ENCODE measurements at regions not wholly inside any gene's neighbourhood (a gene's known extent, or its start where the extent isn't known, plus 50 kb on each side); places are given as distances from the start of the nearest gene placed in this dataset.

DNA sequence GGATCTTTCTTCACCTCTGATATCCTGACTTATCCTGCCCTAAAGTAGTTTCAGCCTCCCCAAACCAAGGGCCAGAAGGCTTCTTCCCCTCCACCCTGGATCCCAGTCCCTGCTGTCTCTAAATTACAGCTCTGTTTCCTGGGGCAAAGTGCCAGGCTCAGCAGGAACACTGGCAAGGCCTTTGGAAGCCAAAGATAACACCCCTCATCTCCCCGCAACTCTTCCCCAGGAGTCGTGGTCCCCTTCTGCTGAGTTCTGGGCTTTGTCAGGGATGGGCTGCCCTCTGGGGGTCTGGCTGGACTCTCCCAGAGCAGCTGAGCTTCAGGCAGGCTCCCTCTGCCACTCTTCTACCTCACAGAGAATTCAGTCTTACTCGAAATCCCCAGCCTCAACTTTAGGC, 53.8 kb upstream of the AMPD3 start:
- no peak overlapping the region for H3K4me3 ChIP-seq (ENCODE audit: insufficient read depth, low read depth, low read length)
- H3K27me3 ChIP-seq (ENCODE audit: insufficient read depth, low read length), result no peaks in the 10 kb centered on the region
- H3K79me2 ChIP-seq (ENCODE audit: insufficient read depth, low read length), result no peaks in the 10 kb centered on the region
- H3K9me3 ChIP-seq (ENCODE audit: insufficient read depth, low read depth, low read length), result no peaks in the 10 kb centered on the region
- FAIRE-seq (no peak), DNase-seq (ENCODE audit: low read depth) (no peak)
- no peak overlapping the region for H3K27ac Mint-ChIP-seq (ENCODE audit: unreplicated experiment)
- H2AFZ ChIP-seq (ENCODE audit: low read depth, low read length), result no peak overlapping the region
- H3K36me3 Mint-ChIP-seq (ENCODE audit: low read depth, unreplicated experiment), result no peaks in the 10 kb centered on the region
- H4K20me1 ChIP-seq (ENCODE audit: insufficient read depth, low read length), result no peaks in the 10 kb centered on the region
- peaks cover 36% of the 10 kb centered on the region for H3K27me3 Mint-ChIP-seq (ENCODE audit: low read depth, unreplicated experiment)
- peaks cover 8% of the 10 kb centered on the region for H3K4me1 Mint-ChIP-seq (ENCODE audit: low read depth, unreplicated experiment)
- H3K9me3 Mint-ChIP-seq (ENCODE audit: unreplicated experiment), result peaks cover 3% of the 10 kb centered on the region
- H3K4me1 ChIP-seq (ENCODE audit: insufficient read depth, low read length), result peaks cover 5% of the 10 kb centered on the region
- TF ChIP-seq EZH2 (IDR thresholded peaks at IDR 0.05; ENCODE audit: insufficient read depth, low read length), result no peak
- TF ChIP-seq, protein P1, sequence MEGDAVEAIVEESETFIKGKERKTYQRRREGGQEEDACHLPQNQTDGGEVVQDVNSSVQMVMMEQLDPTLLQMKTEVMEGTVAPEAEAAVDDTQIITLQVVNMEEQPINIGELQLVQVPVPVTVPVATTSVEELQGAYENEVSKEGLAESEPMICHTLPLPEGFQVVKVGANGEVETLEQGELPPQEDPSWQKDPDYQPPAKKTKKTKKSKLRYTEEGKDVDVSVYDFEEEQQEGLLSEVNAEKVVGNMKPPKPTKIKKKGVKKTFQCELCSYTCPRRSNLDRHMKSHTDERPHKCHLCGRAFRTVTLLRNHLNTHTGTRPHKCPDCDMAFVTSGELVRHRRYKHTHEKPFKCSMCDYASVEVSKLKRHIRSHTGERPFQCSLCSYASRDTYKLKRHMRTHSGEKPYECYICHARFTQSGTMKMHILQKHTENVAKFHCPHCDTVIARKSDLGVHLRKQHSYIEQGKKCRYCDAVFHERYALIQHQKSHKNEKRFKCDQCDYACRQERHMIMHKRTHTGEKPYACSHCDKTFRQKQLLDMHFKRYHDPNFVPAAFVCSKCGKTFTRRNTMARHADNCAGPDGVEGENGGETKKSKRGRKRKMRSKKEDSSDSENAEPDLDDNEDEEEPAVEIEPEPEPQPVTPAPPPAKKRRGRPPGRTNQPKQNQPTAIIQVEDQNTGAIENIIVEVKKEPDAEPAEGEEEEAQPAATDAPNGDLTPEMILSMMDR (IDR thresholded peaks at IDR 0.05; ENCODE audit: insufficient read depth, low read depth, low read length), result no peak
- H3K27ac ChIP-seq (ENCODE audit: low read depth, low read length), result no peak overlapping the region
- no peak overlapping the region for H3K4me2 ChIP-seq (ENCODE audit: low read length)
- H3K36me3 ChIP-seq (ENCODE audit: insufficient read depth, low read length), result no peaks in the 10 kb centered on the region
- H3K9ac ChIP-seq (ENCODE audit: low read length), result no peak overlapping the region
- no peak overlapping the region for H3K4me3 Mint-ChIP-seq (ENCODE audit: unreplicated experiment)

DNA sequence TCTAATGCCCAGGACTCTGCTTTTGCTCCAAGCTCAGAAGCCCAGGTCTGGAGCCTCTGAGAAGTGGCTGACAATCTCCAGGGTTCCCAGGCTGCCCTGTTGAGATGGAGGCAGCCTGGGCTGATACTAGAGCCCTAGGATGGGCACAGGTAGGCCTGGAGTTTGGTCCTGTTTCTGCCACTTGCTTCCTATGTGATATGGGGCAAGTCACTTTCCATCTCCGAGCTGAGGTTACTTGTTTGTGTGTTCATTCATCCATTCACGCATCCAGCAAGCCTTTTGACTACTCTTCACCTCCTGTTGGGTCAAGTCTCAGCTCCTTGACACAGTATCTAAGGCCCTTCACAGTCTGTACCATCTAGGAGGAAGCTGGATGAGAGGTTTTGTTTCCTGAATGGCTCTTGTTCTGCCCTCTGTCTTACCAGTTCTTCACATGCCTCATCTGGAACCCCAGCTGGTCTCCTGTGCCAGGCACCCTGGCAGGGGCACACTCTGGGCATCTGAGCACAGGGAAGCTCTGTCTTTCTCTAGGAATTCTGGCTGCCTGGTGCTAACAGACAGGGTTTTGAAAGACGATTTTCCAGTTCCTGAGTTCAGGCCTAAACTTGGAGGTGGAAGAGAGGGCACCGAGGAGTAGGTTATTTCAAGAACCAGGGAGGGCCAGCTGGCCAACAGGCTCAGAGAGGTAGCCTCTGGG, 53.2 kb upstream of the AMPD3 start:
- no peak for DNase-seq (ENCODE audit: low read depth)
- H3K36me3 ChIP-seq (ENCODE audit: insufficient read depth, low read length), result no peaks in the 10 kb centered on the region
- no peaks in the 10 kb centered on the region for H3K9me3 ChIP-seq (ENCODE audit: insufficient read depth, low read depth, low read length)
- H3K4me3 ChIP-seq (ENCODE audit: insufficient read depth, low read depth, low read length), result no peak overlapping the region
- no peaks in the 10 kb centered on the region for H3K79me2 ChIP-seq (ENCODE audit: insufficient read depth, low read length)
- no peak overlapping the region for H3K4me2 ChIP-seq (ENCODE audit: low read length)
- peaks cover 3% of the 10 kb centered on the region for H3K9me3 Mint-ChIP-seq (ENCODE audit: unreplicated experiment)
- no peak for FAIRE-seq
- H3K9ac ChIP-seq (ENCODE audit: low read length), result no peak overlapping the region
- H3K27me3 ChIP-seq (ENCODE audit: insufficient read depth, low read length), result no peaks in the 10 kb centered on the region
- no peak overlapping the region for H3K4me3 Mint-ChIP-seq (ENCODE audit: unreplicated experiment)
- H3K27ac Mint-ChIP-seq (ENCODE audit: unreplicated experiment), result no peak overlapping the region
- TF ChIP-seq, protein P1 (IDR thresholded peaks at IDR 0.05; ENCODE audit: insufficient read depth, low read depth, low read length), result no peak
- TF ChIP-seq EZH2 (IDR thresholded peaks at IDR 0.05; ENCODE audit: insufficient read depth, low read length), result no peak
- peaks cover 36% of the 10 kb centered on the region for H3K27me3 Mint-ChIP-seq (ENCODE audit: low read depth, unreplicated experiment)
- no peaks in the 10 kb centered on the region for H3K36me3 Mint-ChIP-seq (ENCODE audit: low read depth, unreplicated experiment)
- H2AFZ ChIP-seq (ENCODE audit: low read depth, low read length), result no peak overlapping the region
- H3K4me1 ChIP-seq (ENCODE audit: insufficient read depth, low read length), result peaks cover 6% of the 10 kb centered on the region
- no peak overlapping the region for H3K27ac ChIP-seq (ENCODE audit: low read depth, low read length)
- H3K4me1 Mint-ChIP-seq (ENCODE audit: low read depth, unreplicated experiment), result peaks cover 9% of the 10 kb centered on the region
- H4K20me1 ChIP-seq (ENCODE audit: insufficient read depth, low read length), result no peaks in the 10 kb centered on the region
